ENCODE measurements at regions not wholly inside any gene's neighbourhood (a gene's known extent, or its start where the extent isn't known, plus 50 kb on each side); places are given as distances from the start of the nearest gene placed in this dataset.
"Not testable (repeated sequence)": the region's sequence is repeated elsewhere in the genome, so short reads cannot be mapped to it uniquely, and the experiment has no call there.

DNA sequence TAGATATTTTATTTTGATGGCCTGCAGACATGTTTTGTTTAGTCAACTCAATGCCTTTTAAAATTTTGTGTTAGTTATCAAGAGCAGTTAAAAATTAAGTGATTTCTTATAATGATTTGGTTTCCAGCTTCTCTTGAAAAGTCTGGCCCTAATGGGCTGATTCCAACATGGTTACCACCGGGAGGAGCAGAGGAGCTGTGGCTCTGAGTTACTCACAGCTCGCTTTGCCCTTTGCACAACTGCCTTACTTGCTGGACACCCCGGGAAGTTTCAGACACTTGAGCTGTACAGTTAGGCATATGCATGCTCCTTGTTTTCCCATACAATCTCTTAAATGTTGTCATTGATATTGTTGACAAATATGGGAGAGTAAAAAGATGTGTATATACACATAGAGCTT, 173.1 kb upstream of the MMS22L start:
- FAIRE-seq, result no peak

DNA sequence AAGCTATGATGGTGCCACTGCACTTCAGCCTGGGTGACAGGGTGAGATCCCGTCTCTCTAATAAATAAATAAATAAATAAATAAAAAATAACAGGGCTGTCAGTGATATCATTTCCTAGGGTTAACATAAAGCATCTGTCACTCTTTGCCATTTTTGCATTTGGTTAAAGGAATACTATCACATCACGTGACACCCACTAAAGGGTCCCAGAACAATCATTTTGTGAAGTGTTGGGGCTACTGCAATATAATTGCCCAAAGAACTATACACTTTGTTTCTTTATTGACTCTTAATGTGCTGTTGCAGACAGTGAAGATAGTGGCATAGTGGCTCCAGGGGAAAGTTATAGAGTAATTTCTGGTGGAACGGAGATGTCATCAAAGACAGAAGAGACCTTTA, 176.5 kb upstream of the MMS22L start:
- FAIRE-seq, result no peak

DNA sequence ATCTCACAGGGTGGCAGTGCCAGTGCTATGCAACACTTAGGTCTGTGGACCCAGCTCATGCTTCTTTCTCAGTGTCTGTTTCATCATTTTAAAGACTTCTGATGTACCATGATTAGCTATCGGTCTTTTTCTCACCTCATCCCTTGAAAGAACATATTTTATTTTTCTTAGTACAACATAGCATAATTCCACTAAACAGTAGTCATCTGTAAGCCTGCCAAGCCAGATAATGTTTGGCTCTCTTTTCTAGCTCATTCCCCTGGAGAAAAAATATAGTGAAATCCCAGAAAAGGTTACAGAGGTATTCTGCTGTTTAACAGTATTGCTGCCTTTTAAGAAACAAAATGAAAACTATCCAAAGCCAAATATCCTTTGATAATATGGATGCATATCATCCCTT, 177.0 kb upstream of the MMS22L start:
- FAIRE-seq, result no peak

DNA sequence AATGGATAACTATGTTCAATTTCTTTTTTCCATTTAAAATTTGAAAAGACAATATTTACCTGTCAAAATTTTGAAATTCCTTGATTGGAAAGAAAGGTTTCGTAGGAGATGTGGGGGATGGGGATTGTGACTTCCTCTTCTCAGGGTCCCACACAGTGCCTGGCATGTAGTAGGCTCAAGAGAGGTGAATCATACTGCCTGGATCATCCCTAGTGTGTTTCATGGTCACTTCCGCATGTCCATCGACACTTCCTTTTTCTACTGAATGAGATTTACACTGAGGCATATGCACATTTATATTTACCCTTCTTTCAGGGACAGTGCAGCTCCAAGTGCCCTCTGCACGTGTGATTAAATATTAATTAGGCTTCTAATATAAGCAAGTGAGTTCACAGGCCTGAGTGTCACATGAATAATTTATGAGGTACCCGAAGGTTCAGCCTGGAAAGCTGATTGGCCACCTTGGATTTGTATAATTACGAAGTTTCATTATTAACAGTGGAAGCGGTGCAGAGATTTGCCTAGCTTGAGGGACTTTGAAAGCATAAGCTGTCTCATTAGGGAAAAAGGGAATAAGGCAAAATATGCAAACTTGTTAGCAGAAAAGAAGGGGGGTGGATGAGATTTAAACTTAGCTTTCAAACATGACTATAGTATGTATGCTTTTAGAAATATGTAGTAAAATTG, 177.5 kb upstream of the MMS22L start:
- no peak for FAIRE-seq

DNA sequence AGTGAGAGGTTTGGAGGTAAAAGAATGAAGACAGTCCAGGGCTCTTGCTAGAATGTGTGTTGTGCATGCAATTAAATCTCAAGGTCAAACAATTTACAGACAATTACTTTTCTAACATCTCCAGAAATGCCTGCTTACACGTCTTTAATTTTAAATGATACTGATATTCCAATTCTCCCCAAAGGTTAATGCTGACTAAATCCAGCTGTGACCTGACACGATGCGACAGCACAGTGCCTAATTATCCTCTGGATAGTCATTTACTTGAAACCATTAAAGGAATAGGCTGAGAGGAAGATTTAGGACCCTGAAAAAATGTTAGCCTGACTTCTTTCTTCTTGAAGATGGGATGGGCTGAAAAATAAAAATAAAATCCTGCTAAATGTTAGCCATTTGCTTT, 178.2 kb upstream of the MMS22L start:
- FAIRE-seq, result no peak

DNA sequence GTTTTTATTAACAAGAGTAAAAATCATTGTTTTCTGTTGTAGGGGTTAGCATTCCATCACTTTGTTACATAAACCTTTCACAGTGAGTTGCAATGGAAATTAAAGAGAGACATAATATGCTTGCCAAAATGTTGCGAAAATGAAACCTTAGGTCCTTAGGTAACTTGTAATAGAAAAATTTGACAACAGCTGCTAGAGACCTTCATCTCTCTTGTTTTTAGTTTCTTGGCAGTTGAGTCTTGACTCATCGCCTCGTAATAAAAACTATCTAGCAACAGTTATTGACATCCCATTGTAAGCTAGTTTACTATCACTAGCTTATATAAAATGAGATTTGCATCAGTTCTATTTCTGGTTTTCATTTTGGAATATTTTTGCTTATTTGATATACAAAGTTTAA, 179.0 kb upstream of the MMS22L start:
- FAIRE-seq, result no peak

DNA sequence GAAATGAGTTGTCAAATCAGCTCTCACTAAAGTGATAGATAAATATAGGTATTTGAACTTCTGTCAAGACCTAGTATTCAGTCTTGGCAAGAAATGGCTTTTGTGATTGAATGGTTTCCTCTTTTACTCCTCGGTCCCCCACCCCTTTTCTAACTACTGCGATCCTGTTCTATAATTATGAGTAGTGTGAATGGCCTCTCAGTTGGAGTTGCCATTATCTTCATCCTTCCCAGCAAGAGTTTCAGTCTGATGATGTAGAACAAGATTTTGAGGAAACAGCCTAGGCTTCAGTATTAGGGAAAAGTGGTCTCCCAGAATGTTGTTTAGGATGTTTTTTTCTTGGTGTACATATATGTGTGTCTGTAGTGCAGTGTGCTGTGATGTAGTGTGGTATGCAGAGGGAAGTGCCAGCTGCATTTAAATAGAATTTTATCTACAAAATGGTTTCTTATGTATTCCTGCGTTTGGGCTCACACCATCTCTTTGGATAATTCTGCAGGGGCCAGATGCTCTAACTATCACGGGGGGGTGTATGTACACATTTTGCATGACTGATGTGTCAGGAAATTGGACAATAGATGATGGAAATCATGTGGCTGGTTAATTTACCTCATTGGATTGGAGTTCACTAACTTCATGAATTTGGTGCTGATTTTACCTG, 180.1 kb upstream of the MMS22L start:
- FAIRE-seq, result no peak

DNA sequence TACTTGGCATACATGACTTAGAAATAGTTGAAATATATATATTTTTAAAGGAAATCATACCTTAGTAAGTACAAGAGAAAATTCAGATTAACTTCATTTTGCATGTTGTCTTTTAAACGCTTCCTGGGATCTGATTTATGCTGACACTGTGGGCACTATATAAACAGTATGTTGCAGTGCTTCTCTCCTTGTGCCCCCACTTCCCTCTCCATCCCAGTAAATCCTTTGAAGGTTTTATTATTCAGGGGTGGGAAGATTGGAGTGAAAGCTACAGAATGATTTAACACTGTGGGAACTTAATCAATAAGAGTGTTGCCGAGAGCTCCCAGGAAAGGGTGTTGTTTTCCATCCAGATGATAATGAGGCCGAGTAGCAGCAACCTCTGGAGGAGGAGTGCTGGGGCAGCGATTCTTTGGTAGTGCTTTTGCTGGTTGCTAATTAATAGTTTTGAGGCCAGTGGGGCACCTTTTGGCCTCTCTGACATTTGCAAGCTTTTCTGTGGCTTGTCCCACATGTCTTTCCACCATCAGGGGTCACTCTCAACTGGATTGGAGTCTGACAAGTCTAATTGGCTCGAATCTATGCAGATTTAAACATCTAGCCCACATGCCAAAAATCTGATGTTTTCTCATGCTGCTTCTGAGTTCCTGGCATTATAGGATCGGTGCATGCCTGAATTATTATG, 183.0 kb upstream of the MMS22L start:
- no peak for FAIRE-seq

DNA sequence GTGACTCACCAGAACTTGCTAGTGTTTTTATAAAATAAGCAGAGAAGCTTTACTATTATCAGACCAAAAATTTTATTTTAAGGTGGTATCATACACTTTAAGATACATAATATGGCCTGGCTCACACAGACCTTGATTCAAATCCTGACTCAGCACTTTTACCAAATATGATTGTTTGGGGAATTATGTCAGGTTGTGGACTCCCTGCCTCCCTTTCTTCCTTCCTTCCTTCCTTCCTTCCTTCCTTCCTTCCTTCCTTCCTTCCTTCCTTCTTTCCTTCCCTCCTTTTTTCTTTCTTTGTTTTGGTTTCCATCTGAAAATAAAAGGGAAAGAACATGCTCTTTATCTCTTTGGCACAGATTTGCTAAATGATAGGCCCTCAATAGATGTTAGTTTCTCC, 186.0 kb upstream of the MMS22L start:
- FAIRE-seq, result no peak

DNA sequence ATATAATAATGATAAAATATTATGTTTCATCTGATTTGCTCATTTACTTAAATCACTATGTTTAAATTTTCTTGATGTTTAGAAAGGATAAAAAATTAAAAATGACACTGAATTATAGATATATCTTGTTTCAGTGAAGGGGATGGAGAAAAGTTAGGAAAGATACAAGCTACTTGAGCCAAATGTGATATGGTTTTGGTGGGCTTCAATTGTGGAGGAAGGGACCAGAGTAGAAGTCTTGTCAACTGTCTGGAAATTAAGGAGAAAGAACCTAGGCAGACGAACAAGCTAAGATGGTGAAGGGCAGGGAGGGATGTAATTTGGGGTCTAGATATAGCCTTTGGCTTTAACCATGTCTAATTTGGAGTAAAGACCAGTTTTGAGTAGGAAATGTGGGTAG, 186.4 kb upstream of the MMS22L start:
- FAIRE-seq, result no peak

DNA sequence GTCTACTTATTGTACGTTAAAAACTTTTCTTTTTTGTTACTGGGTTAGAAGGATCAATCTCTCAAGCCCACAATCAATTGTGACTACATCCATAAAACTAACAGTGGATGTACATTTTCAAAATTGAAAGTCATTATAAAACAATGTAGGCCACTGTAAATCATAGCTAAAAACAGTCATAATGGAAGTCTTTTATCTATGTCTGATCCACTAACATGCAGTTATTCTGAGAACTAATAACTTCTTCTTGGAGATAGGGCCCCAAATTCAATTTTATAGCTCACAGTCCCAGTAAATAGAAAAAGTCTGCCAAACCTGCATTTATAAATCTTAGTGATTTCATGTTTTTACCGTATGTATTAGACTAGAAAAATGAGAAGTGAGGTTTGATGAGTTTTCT, 187.3 kb upstream of the MMS22L start:
- FAIRE-seq, result no peak

DNA sequence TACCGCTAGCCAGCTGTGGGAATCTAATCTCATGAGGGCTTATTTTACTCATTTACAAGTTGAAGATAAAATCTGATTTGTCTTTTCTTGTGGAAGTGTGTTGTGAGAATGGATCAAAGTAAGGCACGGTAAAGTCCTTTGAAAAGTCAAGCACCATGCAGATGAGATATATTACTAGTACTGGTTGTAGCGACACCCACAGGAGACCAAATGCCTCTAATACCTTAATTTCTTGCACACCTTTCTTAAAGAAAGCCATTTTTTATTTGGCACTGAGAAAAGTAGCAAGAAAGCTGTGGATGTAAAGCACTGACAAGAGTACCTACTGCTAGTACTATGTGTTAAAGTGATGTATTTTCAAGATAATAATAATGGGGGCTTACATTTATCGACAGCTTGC, 191.0 kb upstream of the MMS22L start:
- no peak for FAIRE-seq

DNA sequence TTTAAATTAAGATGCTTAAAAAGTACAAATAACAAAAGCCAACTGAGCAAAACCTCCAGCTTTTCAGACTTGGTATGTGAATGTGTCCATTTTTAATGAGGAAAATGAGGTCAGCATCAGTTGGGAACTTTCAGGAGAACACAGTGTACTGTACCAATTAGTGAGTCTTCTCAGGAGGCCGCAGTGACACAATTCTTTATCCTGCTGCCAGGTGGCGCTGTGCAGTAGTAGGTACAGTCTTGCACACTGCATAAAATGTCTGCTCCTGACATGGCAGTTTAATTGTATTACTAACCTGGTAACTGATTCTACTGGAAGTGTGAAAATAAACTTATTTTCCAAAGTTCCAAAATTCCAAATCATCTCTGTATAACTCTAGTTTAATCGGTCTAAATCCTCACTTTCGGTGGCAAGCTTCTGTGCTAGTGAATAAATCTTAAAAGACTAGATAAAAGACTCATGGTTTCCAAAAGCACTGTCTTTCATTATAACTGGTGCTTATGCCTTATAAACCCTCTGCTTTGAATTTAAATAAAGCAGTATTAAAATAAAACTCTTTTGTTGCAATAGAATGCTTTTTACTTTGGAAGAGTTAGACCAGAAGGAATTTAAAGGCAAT, 214.8 kb upstream of the MMS22L start:
- FAIRE-seq, result no peak

DNA sequence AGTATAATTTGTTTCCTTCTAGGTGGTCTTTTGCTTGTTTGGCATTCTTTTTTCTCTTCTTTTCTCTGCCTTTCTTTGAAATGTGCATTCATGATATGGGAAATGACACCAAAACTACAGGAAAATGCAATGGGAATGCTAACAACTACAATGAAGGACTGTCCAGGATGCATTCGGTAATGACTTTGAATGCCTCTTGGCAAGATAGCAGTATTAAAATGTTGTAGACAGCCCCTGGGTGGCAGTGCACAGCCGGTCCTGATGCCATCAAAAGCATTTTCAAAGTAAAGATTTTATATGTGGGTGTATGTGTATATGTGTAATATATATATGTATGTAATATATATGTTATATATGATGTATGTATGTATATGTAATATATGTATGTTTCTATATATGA, 218.8 kb upstream of the MMS22L start:
- no peak for FAIRE-seq

DNA sequence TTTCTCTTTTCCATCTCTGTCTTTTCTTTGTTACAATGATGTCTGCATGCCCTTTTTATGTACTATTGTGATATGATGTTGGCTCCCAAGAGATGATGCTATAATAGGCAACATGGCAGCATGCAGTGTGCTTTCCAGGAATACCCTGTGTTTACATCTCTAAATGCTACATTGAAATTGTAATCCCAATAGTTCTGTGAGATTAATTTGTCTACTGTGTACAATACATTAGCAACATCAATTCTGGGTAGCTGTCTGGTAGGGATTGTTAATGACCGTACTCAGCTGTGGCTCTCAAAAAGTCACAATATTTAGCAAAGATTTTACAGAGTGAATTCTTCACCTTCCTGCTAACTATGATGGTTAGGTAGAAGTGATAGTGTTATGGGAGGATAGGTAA, 225.6 kb upstream of the MMS22L start:
- no peak for FAIRE-seq

DNA sequence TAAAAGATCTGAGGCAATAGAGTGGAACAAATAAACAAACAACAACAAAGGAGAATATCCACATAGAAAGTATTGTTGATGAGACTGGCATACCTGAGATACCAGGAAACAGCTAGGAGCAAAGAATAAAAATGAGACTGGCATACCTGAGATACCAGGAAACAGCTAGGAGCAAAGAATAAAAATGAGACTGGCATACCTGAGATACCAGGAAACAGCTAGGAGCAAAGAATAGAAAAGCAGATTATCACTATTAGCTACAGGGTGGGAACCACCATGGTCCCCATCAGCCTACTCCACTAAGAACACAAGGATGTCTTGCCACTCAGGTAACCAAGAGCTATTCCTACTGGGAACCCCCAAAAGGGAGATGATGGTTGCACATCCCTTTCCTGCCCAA, 230.2 kb upstream of the MMS22L start:
- not testable (repeated sequence) for FAIRE-seq

DNA sequence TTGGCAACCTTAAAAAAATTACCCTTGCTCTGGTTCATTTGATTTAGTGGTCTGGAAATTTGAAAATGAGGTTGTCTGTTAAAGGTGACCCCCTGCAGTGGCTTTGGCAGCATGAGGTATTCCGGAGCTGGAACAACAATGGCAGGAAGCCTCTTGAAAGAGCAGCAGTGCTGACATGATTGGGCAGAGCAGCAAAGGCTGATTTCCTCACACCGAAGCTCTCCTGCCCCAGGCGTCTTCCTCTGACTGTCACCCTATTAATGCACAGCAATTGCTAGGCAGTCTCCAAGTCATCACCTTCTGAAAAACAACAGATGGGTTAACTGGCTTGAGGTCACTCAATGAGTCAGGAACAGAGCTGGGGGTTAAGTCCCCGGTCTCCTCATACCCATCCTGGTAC, 241.8 kb upstream of the MMS22L start:
- FAIRE-seq, result no peak

DNA sequence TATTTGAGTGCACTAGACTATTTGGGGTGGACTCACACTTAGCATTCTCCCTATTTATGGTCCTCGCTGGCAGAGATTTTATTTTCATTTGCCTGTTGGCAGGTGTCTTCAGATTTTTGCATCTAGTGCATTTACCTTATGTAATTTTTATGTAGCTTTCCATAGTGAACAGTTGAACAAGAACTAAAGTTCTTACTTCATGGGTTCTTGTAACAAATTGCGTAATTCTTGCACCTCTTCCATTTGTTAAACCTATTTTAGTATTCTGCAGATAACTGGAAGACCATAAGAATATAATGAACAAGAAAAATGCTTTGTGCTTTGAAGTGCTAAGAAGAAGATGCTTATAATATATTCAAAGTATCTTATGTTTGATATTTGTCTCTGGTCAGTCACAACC, 252.8 kb upstream of the MMS22L start:
- FAIRE-seq, result no peak

DNA sequence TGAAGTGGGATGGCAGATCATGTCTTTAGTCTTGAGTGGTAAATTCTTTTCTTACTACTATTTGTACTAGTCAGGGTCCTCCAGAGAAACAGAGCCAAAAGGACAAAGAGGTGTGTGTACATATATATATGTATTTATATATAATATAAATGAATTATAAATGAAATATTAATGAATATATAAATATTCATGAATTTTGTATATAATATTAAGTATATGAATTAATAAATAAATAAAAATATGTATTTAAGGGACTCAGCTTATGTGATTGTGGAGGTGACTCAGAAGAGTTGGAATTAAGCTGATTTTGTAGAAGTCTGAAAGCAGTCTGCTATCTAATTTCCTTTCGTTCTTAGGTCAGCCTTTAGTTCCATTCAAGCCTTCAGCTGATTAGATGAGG, 265.3 kb upstream of the MMS22L start:
- no peak for FAIRE-seq

DNA sequence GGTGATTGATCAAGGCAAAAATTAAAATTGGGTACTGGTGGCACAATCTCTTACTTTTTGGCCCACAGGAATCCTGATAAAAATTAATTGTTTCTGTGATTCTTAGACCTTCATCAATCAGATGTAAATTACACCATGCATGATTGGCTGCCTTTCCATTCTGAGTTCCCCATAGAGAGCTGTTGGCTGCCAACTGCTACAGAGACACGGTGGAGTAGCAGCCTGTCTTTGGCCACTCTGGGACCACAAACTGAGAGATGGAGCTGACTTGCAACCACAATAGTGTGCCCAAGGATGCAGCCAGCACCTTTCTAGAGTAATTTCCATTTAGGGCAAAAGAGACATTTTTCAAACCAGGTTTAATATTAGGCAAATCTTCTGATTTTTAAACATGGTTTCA, 274.3 kb upstream of the MMS22L start:
- FAIRE-seq, result no peak

DNA sequence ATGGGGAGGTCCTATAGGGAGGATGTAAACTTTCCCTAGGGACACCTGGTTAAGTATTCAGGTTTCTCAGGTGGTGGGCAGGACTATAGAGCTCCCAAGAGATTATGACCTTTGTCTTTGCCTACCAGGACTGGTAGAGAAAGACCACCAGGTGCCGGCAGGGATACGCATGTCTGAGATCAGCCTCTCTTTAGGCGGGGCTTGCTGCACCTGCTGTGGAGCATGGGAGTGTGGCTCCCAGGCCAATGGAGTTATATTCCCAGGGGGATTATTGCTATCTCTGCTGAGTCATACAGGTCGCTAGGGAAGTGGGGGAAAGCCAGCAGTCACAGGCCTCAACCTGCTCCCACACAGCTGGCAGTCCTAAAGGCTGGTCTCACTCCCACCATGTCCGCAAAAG, 280.5 kb upstream of the MMS22L start:
- FAIRE-seq, result no peak

DNA sequence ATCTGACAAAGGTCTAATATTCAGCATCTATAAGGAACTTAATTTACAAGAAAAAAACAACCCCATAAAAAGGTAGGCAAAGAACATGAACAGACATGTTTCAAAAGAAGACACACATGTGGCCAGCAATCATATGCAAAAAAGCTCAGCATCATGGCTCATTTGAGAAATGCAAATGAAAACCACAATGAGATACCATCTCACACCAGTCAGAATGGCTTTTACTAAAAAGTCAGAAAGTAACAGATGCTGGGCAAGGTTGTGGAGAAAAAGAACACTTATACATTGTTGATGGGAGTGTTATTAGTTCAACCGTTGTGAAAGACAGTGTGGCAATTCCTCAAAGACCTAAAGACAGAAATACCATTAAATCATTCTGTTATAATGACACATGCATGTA, 289.9 kb upstream of the MMS22L start:
- no peak for FAIRE-seq

DNA sequence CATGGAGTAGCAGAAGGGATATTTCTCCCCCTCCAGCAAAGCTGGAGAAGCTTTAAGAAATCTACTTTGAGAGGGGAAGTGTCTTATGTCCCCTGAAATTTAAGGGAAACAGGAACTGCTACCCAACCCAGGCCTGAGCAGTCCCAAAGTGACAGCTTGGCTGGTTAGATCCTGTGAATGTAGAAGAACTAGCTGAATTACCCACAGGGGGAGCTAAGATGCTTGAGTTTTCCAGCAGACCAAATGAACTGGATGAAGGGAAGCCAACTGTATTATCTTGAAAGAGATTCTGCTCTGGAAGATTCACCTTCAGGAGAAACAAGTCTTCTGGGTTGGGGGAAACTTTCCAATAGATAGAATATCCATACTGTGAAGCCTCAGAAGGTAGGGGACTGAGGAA, 303.3 kb upstream of the MMS22L start:
- FAIRE-seq, result no peak

DNA sequence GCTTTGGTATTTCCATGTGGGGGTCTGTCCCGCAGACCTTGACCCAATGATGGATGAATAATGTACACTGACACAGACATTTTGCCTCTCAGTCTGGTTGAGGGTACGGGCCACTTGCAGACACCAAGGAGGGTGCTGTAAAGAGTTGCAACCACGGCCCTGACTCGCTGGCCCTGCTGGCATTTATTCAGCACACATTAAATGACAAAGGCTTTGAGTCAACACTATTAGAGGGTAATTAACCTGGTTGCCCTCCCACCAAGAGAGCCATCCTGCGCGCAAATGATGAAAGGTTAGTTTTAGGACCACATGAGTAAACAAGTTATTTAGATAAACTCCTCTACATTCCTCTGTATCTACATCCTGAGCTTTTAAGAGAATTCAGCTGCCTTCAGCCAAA, 308.9 kb upstream of the MMS22L start:
- FAIRE-seq, result no peak

Data from endometrium (tissue), 2 donors.